ENCODE measurements at regions not wholly inside any gene's neighbourhood (a gene's known extent, or its start where the extent isn't known, plus 50 kb on each side); places are given as distances from the start of the nearest gene placed in this dataset.
"Not testable (repeated sequence)": the region's sequence is repeated elsewhere in the genome, so short reads cannot be mapped to it uniquely, and the experiment has no call there.

- DNase-seq: no peak
These were observed 139.3 kb upstream of the ALDH1B1 start for GRCh38 chr9:38253200-38253599.

- no peak for DNase-seq
These were observed 141.3 kb upstream of the ALDH1B1 start for GRCh38 chr9:38251036-38251860.

- no peak for DNase-seq
These were observed 142.0 kb upstream of the ALDH1B1 start for GRCh38 chr9:38250279-38251035.

- DNase-seq: no peak
These were observed 142.8 kb upstream of the ALDH1B1 start for GRCh38 chr9:38249587-38250210.

- no peak for DNase-seq
These were observed 143.5 kb upstream of the ALDH1B1 start for GRCh38 chr9:38249049-38249448.

GRCh38 chr9:38246833-38247232 is 145.7 kb upstream of the ALDH1B1 start:
- no peak for DNase-seq

GRCh38 chr9:38244971-38245370 is 147.5 kb upstream of the ALDH1B1 start:
- no peak for DNase-seq

GRCh38 chr9:38243993-38244392 is 148.5 kb upstream of the ALDH1B1 start:
- no peak for DNase-seq

- not testable (repeated sequence) for DNase-seq
These were observed 150.4 kb upstream of the ALDH1B1 start for GRCh38 chr9:38242151-38242550.

GRCh38 chr9:38240051-38240450 is 152.5 kb upstream of the ALDH1B1 start:
- no peak for DNase-seq

- no peak for DNase-seq
These were observed 157.3 kb upstream of the ALDH1B1 start for GRCh38 chr9:38235244-38235643.

GRCh38 chr9:38234479-38235170 is 157.9 kb upstream of the ALDH1B1 start:
- no peak for DNase-seq

GRCh38 chr9:38233796-38234355 is 158.6 kb upstream of the ALDH1B1 start:
- DNase-seq: no peak

- DNase-seq: no peak
These were observed 159.2 kb upstream of the ALDH1B1 start for GRCh38 chr9:38233343-38233742.

GRCh38 chr9:38232895-38233294 is 159.6 kb upstream of the ALDH1B1 start:
- no peak for DNase-seq

- no peak for DNase-seq
These were observed 160.6 kb upstream of the SHB start for GRCh38 chr9:38229504-38230155.

GRCh38 chr9:38229104-38229500 is 160.1 kb upstream of the SHB start:
- no peak for DNase-seq

- no peak for DNase-seq
These were observed 159.5 kb upstream of the SHB start for GRCh38 chr9:38228331-38229103.

GRCh38 chr9:38227656-38228055 is 158.6 kb upstream of the SHB start:
- DNase-seq: no peak

GRCh38 chr9:38227061-38227540 is 158.1 kb upstream of the SHB start:
- DNase-seq: peak; percentile 18

- DNase-seq: no peak
These were observed 157.5 kb upstream of the SHB start for GRCh38 chr9:38226491-38226951.
